Spleen (tissue), 3 donors: ENCODE measurements at regions not wholly inside any gene's neighbourhood (a gene's known extent, or its start where the extent isn't known, plus 50 kb on each side); places are given as distances from the start of the nearest gene placed in this dataset.

Experiments used
- POLR2A ChIP-seq, 3 donors: fragments of 450-650 bp; IDR thresholded peaks; one replicate each; pipeline ENCODE4 v1.5.1; 2017; ENCODE audit warnings: antibody characterized with exemption in 3 of 3, mild to moderate bottlenecking in 1 of 3
- POLR2AphosphoS5 ChIP-seq, 3 donors: sonication (generic); formaldehyde crosslinking; IDR thresholded peaks; one replicate each; pipeline ENCODE4 v1.5.1; 2017; ENCODE audit warnings: antibody characterized with exemption in 3 of 3

DNA sequence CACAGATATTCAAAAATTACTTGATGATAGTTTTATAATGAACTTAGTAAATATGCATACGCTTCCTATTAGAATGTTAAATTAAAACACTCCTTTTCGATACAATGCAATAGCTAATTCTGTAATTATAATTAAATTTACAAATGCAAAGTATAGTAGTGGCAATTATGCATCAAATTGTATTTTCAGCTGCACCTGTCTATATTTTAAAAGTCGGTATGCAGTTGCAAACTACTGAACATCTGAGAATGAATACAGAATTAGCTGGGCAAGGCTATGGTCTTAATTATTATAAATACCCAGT lies 110.4 kb upstream of the ARHGAP42 start:
- TF ChIP-seq POLR2AphosphoS5 (IDR thresholded peaks at IDR 0.05) = no peak
- TF ChIP-seq POLR2A (IDR thresholded peaks at IDR 0.05) = no peak
